HL-60 (cell line): ENCODE measurements at regions not wholly inside any gene's neighbourhood (a gene's known extent, or its start where the extent isn't known, plus 50 kb on each side); places are given as distances from the start of the nearest gene placed in this dataset.

ENCODE experiments used
- CTCF ChIP-seq: IDR thresholded peaks from one replicate; pipeline ENCODE4 v1.5.1; 2011; ENCODE audit warnings: low read length, control low read depth, inconsistent platforms; ENCODE audit not compliant: insufficient read depth
- GABPA ChIP-seq: IDR thresholded peaks from 2 replicates; pipeline ENCODE4 v1.6.1; 2012; ENCODE audit warnings: low read depth
- POLR2AphosphoS5 ChIP-seq: IDR thresholded peaks from 2 replicates; pipeline ENCODE4 v1.6.1; 2012; ENCODE audit warnings: low read depth
- SPI1 ChIP-seq: IDR thresholded peaks from 2 replicates; pipeline ENCODE4 v1.6.1; 2012; ENCODE audit warnings: low read depth, mild to moderate bottlenecking, borderline replicate concordance
- TF ChIP-seq, protein P1 (sequence below): IDR thresholded peaks from 2 replicates; pipeline ENCODE4 v1.6.1; 2012; ENCODE audit warnings: low read depth; ENCODE audit not compliant: insufficient replicate concordance

- TF ChIP-seq CTCF (no peak), POLR2AphosphoS5 (no peak), GABPA (no peak), SPI1 (no peak)
- TF ChIP-seq, protein P1, sequence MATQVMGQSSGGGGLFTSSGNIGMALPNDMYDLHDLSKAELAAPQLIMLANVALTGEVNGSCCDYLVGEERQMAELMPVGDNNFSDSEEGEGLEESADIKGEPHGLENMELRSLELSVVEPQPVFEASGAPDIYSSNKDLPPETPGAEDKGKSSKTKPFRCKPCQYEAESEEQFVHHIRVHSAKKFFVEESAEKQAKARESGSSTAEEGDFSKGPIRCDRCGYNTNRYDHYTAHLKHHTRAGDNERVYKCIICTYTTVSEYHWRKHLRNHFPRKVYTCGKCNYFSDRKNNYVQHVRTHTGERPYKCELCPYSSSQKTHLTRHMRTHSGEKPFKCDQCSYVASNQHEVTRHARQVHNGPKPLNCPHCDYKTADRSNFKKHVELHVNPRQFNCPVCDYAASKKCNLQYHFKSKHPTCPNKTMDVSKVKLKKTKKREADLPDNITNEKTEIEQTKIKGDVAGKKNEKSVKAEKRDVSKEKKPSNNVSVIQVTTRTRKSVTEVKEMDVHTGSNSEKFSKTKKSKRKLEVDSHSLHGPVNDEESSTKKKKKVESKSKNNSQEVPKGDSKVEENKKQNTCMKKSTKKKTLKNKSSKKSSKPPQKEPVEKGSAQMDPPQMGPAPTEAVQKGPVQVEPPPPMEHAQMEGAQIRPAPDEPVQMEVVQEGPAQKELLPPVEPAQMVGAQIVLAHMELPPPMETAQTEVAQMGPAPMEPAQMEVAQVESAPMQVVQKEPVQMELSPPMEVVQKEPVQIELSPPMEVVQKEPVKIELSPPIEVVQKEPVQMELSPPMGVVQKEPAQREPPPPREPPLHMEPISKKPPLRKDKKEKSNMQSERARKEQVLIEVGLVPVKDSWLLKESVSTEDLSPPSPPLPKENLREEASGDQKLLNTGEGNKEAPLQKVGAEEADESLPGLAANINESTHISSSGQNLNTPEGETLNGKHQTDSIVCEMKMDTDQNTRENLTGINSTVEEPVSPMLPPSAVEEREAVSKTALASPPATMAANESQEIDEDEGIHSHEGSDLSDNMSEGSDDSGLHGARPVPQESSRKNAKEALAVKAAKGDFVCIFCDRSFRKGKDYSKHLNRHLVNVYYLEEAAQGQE: no peak
Measured at GRCh38 chr3:87335931-87336330, 59.5 kb upstream of the POU1F1 start.
